ENCODE measurements at regions not wholly inside any gene's neighbourhood (a gene's known extent, or its start where the extent isn't known, plus 50 kb on each side); places are given as distances from the start of the nearest gene placed in this dataset.

GRCh38 chr7:67475293-67475692 is 478.7 kb downstream of the TYW1 start:
- ATAC-seq (no peak), DNase-seq (no peak)
- intact Hi-C loops (cut with DNase I), result no loop called here

GRCh38 chr7:67478066-67478465 is 481.4 kb downstream of the TYW1 start:
- intact Hi-C loops (cut with DNase I), result no loop called here
- DNase-seq (no peak), ATAC-seq (no peak)
- Histone ChIP-seq H3K4me3 (no peak overlapping the region), H3K27ac (no peak overlapping the region), H3K4me1 (no peaks in the 10 kb centered on the region), H3K27me3 (no peaks in the 10 kb centered on the region), H3K36me3 (no peaks in the 10 kb centered on the region), H3K9me3 (peaks cover 0 to 3% of the 10 kb centered on the region in 2 donors)
- TF ChIP-seq, protein P1, sequence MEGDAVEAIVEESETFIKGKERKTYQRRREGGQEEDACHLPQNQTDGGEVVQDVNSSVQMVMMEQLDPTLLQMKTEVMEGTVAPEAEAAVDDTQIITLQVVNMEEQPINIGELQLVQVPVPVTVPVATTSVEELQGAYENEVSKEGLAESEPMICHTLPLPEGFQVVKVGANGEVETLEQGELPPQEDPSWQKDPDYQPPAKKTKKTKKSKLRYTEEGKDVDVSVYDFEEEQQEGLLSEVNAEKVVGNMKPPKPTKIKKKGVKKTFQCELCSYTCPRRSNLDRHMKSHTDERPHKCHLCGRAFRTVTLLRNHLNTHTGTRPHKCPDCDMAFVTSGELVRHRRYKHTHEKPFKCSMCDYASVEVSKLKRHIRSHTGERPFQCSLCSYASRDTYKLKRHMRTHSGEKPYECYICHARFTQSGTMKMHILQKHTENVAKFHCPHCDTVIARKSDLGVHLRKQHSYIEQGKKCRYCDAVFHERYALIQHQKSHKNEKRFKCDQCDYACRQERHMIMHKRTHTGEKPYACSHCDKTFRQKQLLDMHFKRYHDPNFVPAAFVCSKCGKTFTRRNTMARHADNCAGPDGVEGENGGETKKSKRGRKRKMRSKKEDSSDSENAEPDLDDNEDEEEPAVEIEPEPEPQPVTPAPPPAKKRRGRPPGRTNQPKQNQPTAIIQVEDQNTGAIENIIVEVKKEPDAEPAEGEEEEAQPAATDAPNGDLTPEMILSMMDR (IDR thresholded peaks at IDR 0.05), result no peak

More at GRCh38 chr7:67475293-67475692, 478.7 kb downstream of the TYW1 start:
- TF ChIP-seq, protein P1 (IDR thresholded peaks at IDR 0.05), result no peak
- H3K4me3 ChIP-seq, result no peak overlapping the region
- H3K4me1 ChIP-seq, result no peaks in the 10 kb centered on the region
- peaks cover 0 to 3% of the 10 kb centered on the region in 2 donors for H3K9me3 ChIP-seq
- no peaks in the 10 kb centered on the region for H3K27me3 ChIP-seq
- no peak overlapping the region for H3K27ac ChIP-seq
- H3K36me3 ChIP-seq, result no peaks in the 10 kb centered on the region

DNA sequence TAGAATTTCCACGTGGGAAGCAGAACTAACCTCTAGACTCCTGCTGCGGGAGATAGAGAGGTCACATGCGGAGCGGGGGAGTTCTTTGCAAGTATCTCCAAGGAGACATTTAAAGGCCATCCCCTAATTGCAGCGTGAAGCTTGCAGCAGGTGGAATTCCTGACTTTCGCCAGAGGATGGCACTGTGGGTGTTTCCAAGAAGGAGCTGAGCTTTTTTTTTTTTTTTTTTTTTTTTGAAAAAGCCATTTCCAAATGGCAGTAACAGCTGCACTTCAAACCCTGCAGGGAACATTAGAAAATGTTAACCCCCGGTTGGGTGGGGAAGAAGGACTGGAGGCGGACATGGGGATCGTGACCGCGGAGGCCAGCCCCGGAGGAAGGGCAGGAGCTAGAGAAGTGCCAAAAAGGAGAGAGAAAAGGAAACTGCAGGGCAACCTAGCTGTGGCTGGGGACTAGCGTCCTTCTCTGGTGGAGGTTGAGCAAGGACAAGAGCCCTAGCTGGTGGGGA is 487.7 kb downstream of the TYW1 start:
- TF ChIP-seq, protein P1 (IDR thresholded peaks at IDR 0.05), result peak; percentile 61 to 77
- peak in 3 of 4 donors; percentile 38 to 81 (median 69) for DNase-seq
- intact Hi-C loops (cut with DNase I), result no loop called here
- Histone ChIP-seq H3K4me3 (no peak overlapping the region), H3K36me3 (no peaks in the 10 kb centered on the region), H3K27ac (no peak overlapping the region), H3K27me3 (no peaks in the 10 kb centered on the region), H3K4me1 (peaks cover 0 to 9% of the 10 kb centered on the region in 2 donors), H3K9me3 (no peaks in the 10 kb centered on the region)
- peak; percentile 90 for ATAC-seq

DNA sequence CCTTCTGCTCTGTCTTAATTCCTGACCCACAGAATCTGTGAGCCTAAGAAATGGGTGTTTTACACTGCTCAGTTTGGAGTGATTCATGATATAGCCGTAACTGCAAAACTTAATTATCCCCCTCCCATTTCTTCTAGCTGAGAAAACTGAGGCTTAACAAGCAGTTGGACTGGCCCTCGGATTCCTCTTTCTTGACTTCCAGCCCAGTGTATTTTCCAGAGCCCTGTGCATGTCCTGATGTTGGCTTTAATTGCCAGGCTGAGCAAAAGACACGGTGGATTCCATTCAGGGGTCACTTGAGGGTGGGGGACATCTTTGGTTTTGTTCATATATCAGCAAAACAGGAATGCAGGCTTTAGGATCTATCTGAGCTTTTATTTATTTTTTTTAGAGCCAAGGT is 489.8 kb downstream of the TYW1 start:
- peaks cover 0 to under 1% of the 10 kb centered on the region in 2 donors for H3K9me3 ChIP-seq
- no peaks in the 10 kb centered on the region for H3K36me3 ChIP-seq
- H3K4me3 ChIP-seq, result no peak overlapping the region
- intact Hi-C loops (cut with DNase I), result no loop called here
- no peak overlapping the region for H3K27ac ChIP-seq
- TF ChIP-seq, protein P1 (IDR thresholded peaks at IDR 0.05), result no peak
- no peaks in the 10 kb centered on the region for H3K27me3 ChIP-seq
- ATAC-seq (no peak), DNase-seq (no peak)
- H3K4me1 ChIP-seq, result peaks cover 0 to 9% of the 10 kb centered on the region in 2 donors

DNA sequence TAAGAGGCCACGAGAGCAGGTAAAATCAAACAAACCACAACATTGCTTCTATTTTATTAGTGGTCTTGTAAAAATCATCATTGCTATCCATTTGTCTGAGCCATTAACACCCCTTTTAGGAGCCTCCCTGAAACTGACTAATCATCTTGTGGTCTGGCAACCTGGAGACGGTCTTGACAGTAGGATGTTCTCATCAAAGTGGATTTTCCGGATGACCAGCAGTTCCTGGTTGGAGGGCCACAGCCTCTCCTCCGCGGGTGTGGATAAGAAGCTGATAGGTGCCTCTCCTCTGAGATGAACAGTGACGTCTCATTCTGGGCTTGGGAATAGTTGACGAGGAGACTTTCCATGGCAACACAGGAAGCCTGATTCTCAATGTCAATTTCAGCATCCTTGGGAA is 490.7 kb downstream of the TYW1 start:
- peaks cover 0 to 5% of the 10 kb centered on the region in 2 donors for H3K9me3 ChIP-seq
- no peaks in the 10 kb centered on the region for H3K36me3 ChIP-seq
- DNase-seq (no peak), ATAC-seq (no peak)
- peaks cover 0 to 9% of the 10 kb centered on the region in 2 donors for H3K4me1 ChIP-seq
- no peaks in the 10 kb centered on the region for H3K27me3 ChIP-seq
- H3K27ac ChIP-seq, result no peak overlapping the region
- TF ChIP-seq, protein P1 (IDR thresholded peaks at IDR 0.05), result no peak
- intact Hi-C loops (cut with DNase I), result no loop called here
- H3K4me3 ChIP-seq, result no peak overlapping the region
